Heart left ventricle (tissue), 16 donors: ENCODE measurements at regions not wholly inside any gene's neighbourhood (a gene's known extent, or its start where the extent isn't known, plus 50 kb on each side); places are given as distances from the start of the nearest gene placed in this dataset.

ENCODE experiments used
- ATAC-seq, 4 donors: fragments of 200-7000 bp; cut with Tn5 transposase; one replicate each; pipeline ENCODE4 v1.9.1; 2020 to 2022; ENCODE audit warnings: moderate library complexity in 4 of 4, mild to moderate bottlenecking in 3 of 4, moderate number of reproducible peaks in 1 of 4
- DNase-seq, 5 donors: peaks; one replicate each; pipeline ENCODE4 v3.0.0-alpha.2; 2020
- H3K27ac ChIP-seq, 12 donors: fragments of 200-600 bp; sonication (generic) in 4 of 12; one replicate each; pipeline versions ENCODE4 v1.5.0 to v1.8.0; 2016 to 2022; ENCODE audit warnings: mild to moderate bottlenecking in 2 of 12
- H3K27me3 ChIP-seq, 9 donors: fragments of 200-600 bp; sonication (generic) in 2 of 9; one replicate each; pipeline versions ENCODE4 v1.5.1 to v1.8.0; 2016 to 2022; ENCODE audit warnings: mild to moderate bottlenecking in 3 of 9
- H3K36me3 ChIP-seq, 9 donors: fragments of 200-600 bp; sonication (generic) in 2 of 9; one replicate each; pipeline versions ENCODE4 v1.5.0 to v1.8.0; 2018 to 2022; ENCODE audit warnings: mild to moderate bottlenecking in 2 of 9
- H3K4me1 ChIP-seq, 12 donors: fragments of 200-600 bp; sonication (generic) in 4 of 12; one replicate each; pipeline versions ENCODE4 v1.5.0 to v1.8.0; 2016 to 2022; ENCODE audit warnings: mild to moderate bottlenecking in 3 of 12
- H3K4me3 ChIP-seq, 12 donors: fragments of 200-600 bp; sonication (generic) in 4 of 12; one replicate each; pipeline versions ENCODE4 v1.5.0 to v1.8.0; 2017 to 2022; ENCODE audit warnings: mild to moderate bottlenecking in 9 of 12, moderate library complexity in 4 of 12
- H3K9me3 ChIP-seq, 12 donors: fragments of 200-600 bp; sonication (generic) in 4 of 12; one replicate each; pipeline versions ENCODE4 v1.5.0 to v1.8.0; 2016 to 2022; ENCODE audit warnings: mild to moderate bottlenecking in 1 of 12
- POLR2A ChIP-seq, 2 donors: fragments of 450-650 bp; IDR thresholded peaks; one replicate each; pipeline ENCODE4 v1.6.1; 2017; ENCODE audit warnings: antibody characterized with exemption in 2 of 2, mild to moderate bottlenecking in 2 of 2, moderate library complexity in 2 of 2
- WGBS, 4 donors: extraction: QIAGEN DNeasy Blood & Tissue Kit in 2 of 4; methylation state at CpG; one replicate each; pipeline versions ENCODE4 v1.1.5 to v1.1.7; 2013 to 2018; 5-methylcytosine and 5-hydroxymethylcytosine counted together
- intact Hi-C, 10 donors: fragments of 100-400 bp; cut with DNase I; formaldehyde crosslinking; loops; one replicate each; pipeline versions ENCODE4 v1.11.1 to v1.14.2; 2022
- TF ChIP-seq, protein P1 (sequence below), 12 donors: fragments of 200-600 bp; sonication (generic) in 4 of 12; IDR thresholded peaks; one replicate each; pipeline versions ENCODE4 v1.5.0 to v1.8.0; 2018 to 2022; ENCODE audit warnings: antibody characterized with exemption in 12 of 12, mild to moderate bottlenecking in 5 of 12
- donor health status: ischemic (EF 13 %, LVEDD 7.1; RV severe dilation, severe dysfunction).
- donor health status: healthy with polysubstance abuse.
- donor health status: DM: no; HTN: yes; CAD: no.
- donor health status: DM: no; HTN: no; CAD: no.
- donor health status: ischemic (EF 25% LVEDD 6.9; RV normal size, moderate dysfunction).
- donor health status: ischemic (EF 25% LVEDD 5.7; RV mildly dilated, moderate dysfunction).
- donor health status: healthy.
- donor health status: DM: yes; HTN: yes; CAD: no.
- donor health status: ischemic (EF 35%, LVEDD 5.7; RV mildly dilated, moderate dysfunction).
- donor health status: nonischemic (EF 11% LVEDD 7.7; RV severe dilation, severe dysfunction).
- donor health status: DM: yes; HTN: yes; CAD: no.
- donor health status: PGD.
- donor health status: ischemic (EF 29% LVEDD 5.4; RV normal size, mild dysfunction).
- donor health status: nonischemic (EF 23%, LVEDD 6.1; RV moderate dilation, normal function).

DNA sequence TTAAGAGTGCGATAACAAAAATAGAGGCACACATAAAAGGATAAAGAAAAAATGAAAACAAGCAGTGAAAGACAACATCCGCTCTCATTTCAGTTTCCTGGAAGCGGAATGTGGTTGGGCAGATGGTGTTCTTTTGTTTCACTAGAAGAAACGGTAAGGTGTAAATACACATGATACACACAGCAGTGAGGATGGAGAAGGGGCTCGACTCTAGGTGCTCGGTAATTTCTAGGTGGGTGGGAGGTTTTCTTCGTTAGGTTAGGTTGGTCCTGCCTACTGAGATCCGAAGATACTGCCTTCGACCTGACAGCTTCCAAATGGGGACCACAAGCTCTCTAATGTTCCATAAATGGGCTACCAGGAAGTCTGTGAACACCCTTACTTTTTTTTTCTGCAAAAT, 1082.5 kb downstream of the BCL11B start:
- no peaks in the 10 kb centered on the region for H3K36me3 ChIP-seq
- H3K4me1 ChIP-seq: peaks cover 0 to 5% (median 0%) of the 10 kb centered on the region in 12 donors
- no peak overlapping the region for H3K4me3 ChIP-seq
- no peaks in the 10 kb centered on the region for H3K9me3 ChIP-seq
- peaks cover 0 to 13% (median 0%) of the 10 kb centered on the region in 9 donors for H3K27me3 ChIP-seq
- TF ChIP-seq POLR2A (IDR thresholded peaks at IDR 0.05): no peak
- TF ChIP-seq, protein P1, sequence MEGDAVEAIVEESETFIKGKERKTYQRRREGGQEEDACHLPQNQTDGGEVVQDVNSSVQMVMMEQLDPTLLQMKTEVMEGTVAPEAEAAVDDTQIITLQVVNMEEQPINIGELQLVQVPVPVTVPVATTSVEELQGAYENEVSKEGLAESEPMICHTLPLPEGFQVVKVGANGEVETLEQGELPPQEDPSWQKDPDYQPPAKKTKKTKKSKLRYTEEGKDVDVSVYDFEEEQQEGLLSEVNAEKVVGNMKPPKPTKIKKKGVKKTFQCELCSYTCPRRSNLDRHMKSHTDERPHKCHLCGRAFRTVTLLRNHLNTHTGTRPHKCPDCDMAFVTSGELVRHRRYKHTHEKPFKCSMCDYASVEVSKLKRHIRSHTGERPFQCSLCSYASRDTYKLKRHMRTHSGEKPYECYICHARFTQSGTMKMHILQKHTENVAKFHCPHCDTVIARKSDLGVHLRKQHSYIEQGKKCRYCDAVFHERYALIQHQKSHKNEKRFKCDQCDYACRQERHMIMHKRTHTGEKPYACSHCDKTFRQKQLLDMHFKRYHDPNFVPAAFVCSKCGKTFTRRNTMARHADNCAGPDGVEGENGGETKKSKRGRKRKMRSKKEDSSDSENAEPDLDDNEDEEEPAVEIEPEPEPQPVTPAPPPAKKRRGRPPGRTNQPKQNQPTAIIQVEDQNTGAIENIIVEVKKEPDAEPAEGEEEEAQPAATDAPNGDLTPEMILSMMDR (IDR thresholded peaks at IDR 0.05): no peak
- H3K27ac ChIP-seq: peak overlapping the region in 2 of 12 donors; percentile 13 to 90
- ATAC-seq (no peak), DNase-seq (no peak)
- intact Hi-C loops: no loop called here
- 74 to 81% (median 76%) methylated on average over 9 of the region's 9 CpGs for WGBS, 4 donors

DNA sequence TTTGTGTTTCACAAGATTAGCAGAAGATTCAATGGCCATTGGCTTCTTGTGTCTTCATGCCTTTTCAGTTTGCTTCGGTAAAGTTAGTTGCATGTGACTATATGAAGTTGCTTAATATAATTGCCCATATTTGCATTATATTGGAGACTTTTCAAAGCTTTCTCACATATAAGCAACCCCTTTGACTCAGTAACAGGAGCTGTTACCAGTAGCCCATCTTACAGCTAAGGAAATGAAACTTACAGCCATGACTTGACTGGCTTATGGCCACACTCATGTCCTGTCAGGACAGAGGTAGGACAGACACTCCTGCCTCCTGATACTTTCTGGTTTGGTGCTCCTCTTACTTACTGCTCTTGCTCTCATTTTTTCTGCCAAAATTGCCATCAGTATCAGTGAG, 1082.1 kb downstream of the BCL11B start:
- Histone ChIP-seq H3K9me3 (no peaks in the 10 kb centered on the region), H3K36me3 (no peaks in the 10 kb centered on the region), H3K27me3 (peaks cover 0 to 11% (median 0%) of the 10 kb centered on the region in 9 donors), H3K4me1 (peaks cover 0 to 5% (median 0%) of the 10 kb centered on the region in 12 donors), H3K4me3 (no peak overlapping the region), H3K27ac (peak overlapping the region in 1 of 12 donors; percentile 90)
- TF ChIP-seq, protein P1 (IDR thresholded peaks at IDR 0.05): no peak
- TF ChIP-seq POLR2A (IDR thresholded peaks at IDR 0.05): no peak
- WGBS, 4 donors: 88 to 97% (median 94%) methylated on average over 1 of the region's 1 CpG
- ATAC-seq: no peak
- intact Hi-C loops: no loop called here
- DNase-seq: no peak

DNA sequence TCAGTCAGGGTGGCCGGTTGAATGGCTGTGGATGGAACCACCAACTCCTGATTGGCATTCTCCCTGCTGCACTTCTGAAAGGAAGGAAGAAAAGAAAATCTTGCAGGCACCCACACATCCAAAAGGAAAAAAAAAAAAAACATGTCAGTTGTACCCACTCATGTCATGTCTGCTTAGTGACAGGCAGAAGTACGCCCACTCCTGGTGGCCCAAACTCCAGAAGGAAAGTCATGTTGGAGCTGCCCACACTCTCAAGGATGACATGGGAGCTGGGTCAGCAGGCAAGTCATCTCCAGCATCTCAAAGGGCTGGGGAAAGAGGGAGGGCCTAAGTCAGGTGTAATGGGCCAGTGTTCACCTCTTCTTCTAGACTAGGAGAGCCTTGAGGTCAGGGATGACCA, 1079.1 kb downstream of the BCL11B start:
- Histone ChIP-seq H3K4me3 (no peak overlapping the region), H3K27me3 (peaks cover 0 to 3% (median 0%) of the 10 kb centered on the region in 9 donors), H3K27ac (no peak overlapping the region), H3K9me3 (no peaks in the 10 kb centered on the region), H3K36me3 (no peaks in the 10 kb centered on the region), H3K4me1 (peaks cover 0 to 5% (median 0%) of the 10 kb centered on the region in 12 donors)
- intact Hi-C loops: no loop called here
- ATAC-seq (no peak), DNase-seq (no peak)
- TF ChIP-seq, protein P1 (IDR thresholded peaks at IDR 0.05): no peak
- TF ChIP-seq POLR2A (IDR thresholded peaks at IDR 0.05): no peak
- WGBS, 4 donors: 80 to 91% (median 84%) methylated on average over 2 of the region's 2 CpGs

DNA sequence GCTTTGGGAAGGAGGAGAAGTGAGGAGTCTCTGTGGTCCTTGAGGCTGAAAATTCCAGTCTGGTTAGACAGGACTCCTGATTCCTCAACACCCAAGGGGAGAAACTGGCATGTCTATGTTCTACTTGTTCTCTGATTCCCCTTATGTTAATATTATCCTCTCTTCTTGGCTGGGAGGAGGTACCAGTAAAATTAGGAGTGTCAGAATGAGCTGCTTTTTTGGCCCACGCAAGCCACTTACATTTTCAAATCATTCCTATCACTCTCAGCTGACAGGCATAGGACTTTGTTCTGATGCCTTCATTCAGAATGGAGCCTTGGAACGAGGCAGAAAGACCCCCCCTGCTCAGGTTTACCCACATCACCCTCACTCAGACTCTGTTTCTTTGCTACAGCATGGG, 1077.2 kb downstream of the BCL11B start:
- Histone ChIP-seq H3K4me1 (peaks cover 0 to 5% (median 0%) of the 10 kb centered on the region in 12 donors), H3K4me3 (no peak overlapping the region), H3K9me3 (no peaks in the 10 kb centered on the region), H3K36me3 (no peaks in the 10 kb centered on the region), H3K27me3 (peaks cover 0 to 9% (median 0%) of the 10 kb centered on the region in 9 donors), H3K27ac (no peak overlapping the region)
- no peak for DNase-seq
- no peak for TF ChIP-seq POLR2A (IDR thresholded peaks at IDR 0.05)
- ATAC-seq: no peak
- WGBS, 4 donors: 51 to 62% (median 57%) methylated on average over 2 of the region's 2 CpGs
- intact Hi-C loops: no loop called here

DNA sequence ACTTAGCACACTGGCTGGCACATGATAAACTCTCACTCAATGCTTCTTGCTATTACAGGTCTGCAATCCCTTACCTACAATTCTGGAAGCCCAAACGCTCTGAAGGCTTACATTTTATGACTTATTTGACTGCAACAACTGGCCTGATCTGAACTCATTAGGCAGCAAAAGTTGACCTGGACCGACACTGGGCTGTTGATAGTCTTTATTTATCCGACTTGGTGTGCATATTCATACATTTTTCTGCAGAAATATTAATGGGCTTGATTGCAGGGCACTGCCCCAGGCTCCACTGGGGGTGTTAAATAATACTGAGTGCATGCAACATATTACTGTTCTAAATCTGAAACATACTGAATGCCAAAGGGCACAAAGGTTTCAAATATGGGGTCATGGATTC, 1076.7 kb downstream of the BCL11B start:
- peaks cover 0 to 3% (median 0%) of the 10 kb centered on the region in 12 donors for H3K4me1 ChIP-seq
- peaks cover 0 to 11% (median 0%) of the 10 kb centered on the region in 9 donors for H3K27me3 ChIP-seq
- ATAC-seq: no peak
- 56 to 65% (median 58%) methylated on average over 3 of the region's 3 CpGs for WGBS, 4 donors
- no peaks in the 10 kb centered on the region for H3K36me3 ChIP-seq
- H3K27ac ChIP-seq: no peak overlapping the region
- no peak for TF ChIP-seq POLR2A (IDR thresholded peaks at IDR 0.05)
- TF ChIP-seq, protein P1 (IDR thresholded peaks at IDR 0.05): no peak
- no peak for DNase-seq
- intact Hi-C loops: no loop called here
- H3K4me3 ChIP-seq: no peak overlapping the region
- H3K9me3 ChIP-seq: no peaks in the 10 kb centered on the region
